ENCODE measurements at regions not wholly inside any gene's neighbourhood (a gene's known extent, or its start where the extent isn't known, plus 50 kb on each side); places are given as distances from the start of the nearest gene placed in this dataset.
"Not testable (repeated sequence)": the region's sequence is repeated elsewhere in the genome, so short reads cannot be mapped to it uniquely, and the experiment has no call there.

DNA sequence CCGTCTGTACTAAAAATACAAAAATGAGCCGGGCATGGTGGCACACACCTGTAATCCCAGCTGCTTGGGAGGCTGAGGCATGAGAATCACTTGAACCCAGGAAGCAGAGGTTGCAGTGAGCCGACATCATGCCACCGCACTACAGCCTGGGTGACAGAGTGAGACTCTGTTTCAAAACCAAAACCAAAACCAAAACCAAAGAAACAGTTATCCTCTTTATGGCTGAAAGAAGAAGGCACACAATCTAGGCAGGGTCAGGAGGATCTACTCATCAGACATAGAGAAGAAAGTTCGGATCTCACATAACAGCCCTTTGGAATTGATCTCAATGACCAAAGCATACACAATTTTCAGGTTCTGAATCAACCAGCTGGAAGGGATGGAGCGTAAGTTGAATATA is 411.3 kb upstream of the SLC35B3 start:
- DNase-seq: not testable (repeated sequence)

DNA sequence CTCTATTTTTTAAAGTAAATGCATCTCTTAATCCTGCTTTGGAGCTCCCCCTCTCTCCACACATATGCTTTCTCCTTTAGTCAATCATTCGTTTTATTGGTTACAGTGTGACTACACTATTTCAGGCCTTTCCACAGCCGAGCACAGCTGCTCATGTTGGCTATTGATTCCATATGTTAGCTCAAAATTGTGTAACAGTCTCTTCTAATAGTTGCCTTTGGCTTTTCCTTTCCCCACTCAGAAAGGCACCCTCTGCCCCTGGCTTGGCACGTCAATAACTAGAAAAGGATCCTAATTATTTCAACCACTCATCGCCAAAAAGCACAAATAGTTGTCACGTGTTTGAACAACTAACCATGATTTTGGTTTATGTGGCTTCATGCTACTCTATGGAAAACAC is 410.3 kb upstream of the SLC35B3 start:
- no peak for DNase-seq

DNA sequence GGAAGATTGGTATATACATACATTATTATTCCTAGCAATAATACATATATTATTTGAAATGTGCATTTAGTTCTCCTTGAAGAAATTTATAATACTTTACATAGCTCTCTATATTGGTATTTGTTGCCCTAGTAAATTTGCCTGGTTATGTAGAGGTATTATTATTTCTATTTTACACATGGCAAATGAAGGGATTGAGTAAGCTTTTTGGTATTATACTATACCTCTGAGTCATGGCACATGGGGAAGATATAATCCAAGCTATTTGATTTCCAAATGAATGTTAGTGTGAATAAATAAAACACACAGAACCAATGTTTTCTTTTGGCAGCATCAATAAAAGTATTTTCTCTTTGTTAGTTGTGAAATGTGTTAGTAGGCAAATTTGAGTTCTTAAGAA is 409.6 kb upstream of the SLC35B3 start:
- DNase-seq: no peak

DNA sequence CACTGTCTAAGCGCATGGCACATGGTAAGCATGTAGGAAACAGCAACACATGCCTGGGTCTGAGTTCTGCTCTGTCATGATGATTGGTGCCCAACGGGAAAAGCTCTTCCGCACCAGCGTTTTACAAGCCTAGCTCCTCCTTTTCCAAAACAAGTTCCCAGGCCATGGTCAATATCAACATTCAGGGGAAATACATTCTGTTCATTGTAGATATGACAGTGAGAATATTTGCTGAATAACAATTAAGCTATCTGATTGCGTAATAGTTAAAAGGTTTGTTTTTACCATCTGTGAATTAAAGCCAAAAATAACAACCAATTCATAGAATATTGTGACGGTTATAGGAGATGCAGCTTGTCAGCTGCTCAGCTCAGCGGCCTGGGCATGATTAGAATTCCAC is 404.3 kb upstream of the SLC35B3 start:
- DNase-seq: no peak

DNA sequence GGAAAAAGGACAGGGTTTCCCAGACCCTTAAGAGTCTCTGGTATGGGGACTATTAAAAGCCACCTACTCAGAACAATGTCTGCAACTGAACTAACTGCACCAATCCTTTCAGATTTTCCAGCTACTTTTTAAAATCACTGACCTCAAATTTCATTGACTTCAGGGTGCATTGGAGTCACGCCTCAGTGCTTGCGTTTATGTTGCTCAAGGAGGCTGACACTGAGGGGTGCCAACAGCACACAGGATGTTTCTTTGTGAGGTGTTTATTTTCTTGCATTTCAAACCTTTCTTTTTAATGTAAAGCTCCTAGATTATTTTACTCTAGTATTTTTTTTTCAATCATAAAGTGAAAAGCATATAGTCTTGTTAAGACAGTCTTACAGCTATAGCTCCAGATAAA is 402.0 kb upstream of the SLC35B3 start:
- no peak for DNase-seq

DNA sequence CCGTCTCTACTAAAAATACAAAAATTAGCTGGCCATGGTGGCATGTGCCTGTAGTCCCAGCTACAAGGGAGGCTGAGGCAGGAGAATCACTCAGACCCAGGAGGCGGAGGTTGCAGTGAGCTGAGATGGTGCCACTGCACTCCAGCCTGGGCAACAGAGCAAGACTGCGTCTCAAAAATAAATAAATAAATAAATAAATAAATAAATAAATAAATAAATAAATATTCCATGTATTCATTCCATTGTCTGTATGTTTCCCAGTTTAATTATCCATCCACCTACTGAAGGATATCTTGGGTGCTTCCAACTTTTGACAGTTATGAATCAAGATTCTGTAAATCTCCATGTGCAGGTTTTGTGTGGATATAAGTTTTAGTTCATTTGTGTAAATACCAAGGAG is 397.4 kb upstream of the SLC35B3 start:
- not testable (repeated sequence) for DNase-seq

DNA sequence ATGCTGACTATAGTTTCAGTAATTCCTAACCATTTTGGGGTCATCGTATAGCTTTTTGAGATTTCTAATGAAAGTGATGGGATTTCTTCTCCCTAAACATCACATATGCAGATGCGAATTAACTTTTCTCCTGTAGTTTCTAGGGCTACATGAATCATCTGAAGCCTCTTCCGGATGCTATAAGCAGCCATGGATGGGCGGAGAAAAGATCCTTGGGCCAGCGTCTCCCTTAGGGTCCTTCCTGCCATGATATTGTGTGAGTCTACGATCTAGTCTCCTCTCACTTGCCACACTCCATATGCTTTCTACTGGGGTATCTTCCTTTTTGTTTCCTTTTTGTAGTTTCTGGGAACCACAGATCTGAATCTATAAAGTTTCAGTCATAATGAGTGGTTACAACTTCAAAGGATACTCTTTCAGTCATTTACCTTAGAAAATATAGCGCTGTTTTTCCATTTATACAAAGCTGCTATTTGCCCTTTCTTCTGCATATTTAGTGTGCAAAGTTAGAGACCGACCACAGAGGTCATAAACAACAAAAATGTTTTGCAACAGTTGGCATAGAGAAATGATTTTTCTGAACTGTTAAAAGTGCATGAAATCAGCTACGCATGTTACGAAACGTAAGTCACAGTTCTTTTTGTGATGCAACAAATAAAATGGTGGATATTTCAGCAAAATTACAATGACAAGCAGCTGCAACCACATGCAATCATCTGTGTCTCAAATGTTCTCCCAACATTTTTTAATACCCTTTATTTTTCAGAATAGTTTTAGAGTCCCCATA is 396.2 kb upstream of the SLC35B3 start:
- no peak for DNase-seq

DNA sequence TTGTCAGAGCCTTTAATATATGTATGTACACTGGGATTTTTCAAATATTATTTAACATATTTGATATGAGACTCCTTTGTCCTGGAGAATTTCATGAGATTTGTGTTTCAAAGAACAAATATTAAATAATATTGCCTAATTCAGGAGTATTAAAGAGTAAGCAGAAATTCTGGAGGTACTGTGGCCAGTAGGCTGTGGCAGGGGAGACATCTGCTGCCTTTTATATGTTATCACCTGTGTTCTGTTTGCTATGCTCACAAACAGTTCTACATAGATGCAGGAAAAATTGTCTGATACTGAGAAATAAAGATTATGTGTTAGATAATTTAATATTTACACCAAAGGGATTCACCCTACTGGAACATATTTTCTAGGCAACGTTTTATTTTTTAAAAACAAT is 395.4 kb upstream of the SLC35B3 start:
- no peak for DNase-seq

DNA sequence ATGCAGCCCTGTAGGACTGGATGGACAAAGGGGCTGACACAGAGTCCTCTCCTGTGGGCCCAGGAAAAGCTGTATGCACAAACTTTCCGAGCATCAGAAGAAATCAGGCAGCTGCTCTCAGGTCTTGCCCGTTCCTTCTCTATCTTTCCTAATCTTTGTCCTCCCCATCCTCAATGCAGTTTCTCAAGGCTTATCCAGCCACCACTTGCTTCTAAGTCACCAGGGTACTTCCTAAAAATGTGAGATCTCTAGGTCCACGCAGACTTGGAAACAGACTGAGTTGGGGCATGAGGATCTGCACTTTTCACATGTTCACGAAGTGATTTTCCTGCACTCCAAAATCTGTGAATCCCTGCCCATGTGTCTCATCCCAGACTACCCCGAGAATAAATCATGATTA is 394.5 kb upstream of the SLC35B3 start:
- DNase-seq: no peak

DNA sequence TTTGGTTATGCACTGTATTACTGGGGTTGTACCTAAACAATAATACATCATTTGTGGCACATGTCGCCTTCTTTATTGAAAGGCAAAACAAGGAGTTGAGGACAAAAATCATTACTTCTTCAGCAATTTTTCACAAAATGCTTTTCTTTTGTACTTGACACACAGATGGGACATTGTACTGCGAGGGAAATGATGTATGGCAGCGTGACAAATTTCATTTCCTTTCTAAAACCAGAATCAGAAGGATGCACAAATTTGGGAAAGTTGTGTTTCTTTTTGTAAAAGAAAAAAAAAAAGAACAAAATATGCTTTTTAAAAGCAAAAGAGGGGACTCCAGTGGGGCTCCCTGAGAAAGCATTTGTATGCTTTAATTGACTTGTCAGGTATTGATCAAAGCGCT is 394.0 kb upstream of the SLC35B3 start:
- no peak for DNase-seq

DNA sequence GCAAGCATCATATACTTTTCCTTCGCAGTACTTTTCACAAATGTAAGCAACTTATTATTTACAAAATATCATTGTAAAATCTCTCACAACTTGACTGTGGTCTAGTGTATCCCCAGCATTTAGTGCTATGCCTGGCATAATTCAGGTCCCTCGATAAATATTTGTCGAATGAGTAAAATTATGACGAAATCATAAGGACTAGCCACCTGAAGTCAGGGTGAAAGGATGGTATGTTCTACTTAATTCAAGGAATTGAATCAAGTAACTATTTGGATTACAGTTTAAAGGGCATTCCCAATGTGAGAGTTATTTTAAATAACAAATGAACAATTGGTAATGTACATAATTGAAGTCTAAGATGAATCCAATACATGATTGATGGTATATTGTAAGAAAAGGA is 393.0 kb upstream of the SLC35B3 start:
- no peak for DNase-seq

DNA sequence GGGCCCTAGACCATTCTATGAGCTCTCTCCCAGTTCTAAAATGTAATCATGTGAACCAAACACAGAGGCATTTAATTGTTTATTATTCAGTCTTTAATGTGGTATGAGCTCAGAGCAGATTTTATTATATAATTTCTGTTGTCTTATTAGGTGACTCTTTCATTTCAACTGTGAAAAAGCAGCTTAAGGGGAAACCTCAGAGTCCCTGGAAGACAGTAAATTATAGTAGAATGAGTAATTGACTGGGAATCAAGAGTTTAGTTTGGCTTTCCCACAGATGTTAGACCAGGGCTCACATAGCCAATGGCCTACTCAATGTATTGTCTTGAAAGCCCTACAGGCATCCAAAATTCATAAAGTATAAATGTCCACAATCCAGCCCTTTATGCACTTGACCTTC is 390.4 kb upstream of the SLC35B3 start:
- DNase-seq: no peak

DNA sequence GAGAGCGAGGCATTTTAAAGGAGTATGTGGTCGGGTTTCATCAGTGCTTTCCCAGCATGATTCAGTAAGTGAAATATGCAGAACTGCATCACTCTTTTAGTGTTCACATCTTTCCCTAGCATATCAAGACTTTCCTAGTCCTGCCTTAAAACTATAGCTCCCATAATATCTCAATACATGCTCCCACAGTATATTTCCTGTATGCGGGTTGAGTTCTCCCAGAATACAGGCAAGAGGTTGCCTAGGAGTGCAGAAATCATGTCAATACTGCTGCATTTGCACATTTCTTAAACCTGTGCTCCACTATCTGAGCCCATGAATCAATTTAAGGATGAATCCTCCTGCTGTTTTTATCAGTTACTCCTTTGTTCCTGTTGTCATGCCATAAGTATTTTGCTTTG is 386.6 kb upstream of the SLC35B3 start:
- DNase-seq: no peak

DNA sequence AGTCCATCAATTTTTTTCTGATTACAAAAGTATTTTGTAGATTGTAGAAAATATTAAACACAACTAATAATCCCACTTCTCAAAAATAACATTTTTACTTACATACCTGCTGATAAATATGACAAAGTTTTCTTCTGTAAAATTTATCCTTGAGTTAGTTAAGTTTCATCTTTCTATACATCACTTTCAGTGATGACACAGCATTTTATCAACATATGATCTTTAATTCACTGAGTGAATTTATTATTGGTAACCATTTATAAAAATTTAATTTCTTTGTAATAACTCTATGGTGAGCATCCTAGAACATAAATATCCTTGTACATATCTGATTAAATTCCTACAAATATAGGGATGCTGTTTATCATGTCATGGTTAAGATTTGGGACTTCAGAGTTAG is 385.0 kb upstream of the SLC35B3 start:
- DNase-seq: no peak

DNA sequence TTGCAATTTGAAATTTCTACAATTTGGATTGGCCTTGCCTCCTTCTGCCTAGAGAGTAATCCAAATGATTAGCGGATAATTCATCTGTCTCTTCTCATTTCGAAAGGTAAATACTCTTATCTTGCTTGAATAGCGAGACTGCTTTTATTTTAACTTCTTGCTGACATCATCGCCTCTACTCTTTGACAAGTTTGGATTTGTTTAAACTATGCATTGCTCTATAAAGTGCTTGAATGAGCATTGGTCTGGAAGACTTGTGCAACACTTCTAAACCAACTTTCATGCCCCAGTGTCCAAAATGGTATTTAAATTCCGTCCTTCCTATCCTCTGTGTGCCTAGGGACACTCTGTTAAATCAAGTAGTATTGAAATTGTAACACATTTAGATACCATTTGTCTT is 384.1 kb upstream of the SLC35B3 start:
- DNase-seq: no peak

DNA sequence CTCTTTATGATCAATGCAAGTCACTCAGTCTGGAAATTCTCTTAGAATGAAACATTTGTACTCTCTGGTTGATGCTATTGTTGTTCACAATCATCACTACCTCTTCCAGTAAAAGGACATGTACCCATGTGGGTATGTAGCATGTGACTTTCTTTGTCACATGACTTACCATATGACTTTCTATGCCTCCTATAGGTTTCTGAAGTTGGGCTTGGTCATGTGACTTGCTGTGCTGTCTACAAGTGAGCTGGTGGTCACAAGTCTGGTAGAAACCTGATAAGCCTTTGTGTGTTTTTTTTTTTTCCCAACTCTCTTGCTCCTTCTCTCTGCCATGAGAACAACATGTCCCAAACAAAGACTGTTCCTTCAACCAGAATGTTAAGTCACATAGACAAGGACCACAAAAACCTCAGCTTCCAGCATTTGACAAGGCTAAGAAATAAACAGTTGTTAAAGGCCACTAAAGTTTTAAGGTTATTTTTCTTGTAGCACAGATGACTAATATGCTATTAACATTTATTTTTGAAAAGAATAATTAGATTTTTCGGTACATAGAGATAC is 379.2 kb upstream of the SLC35B3 start:
- DNase-seq: no peak

DNA sequence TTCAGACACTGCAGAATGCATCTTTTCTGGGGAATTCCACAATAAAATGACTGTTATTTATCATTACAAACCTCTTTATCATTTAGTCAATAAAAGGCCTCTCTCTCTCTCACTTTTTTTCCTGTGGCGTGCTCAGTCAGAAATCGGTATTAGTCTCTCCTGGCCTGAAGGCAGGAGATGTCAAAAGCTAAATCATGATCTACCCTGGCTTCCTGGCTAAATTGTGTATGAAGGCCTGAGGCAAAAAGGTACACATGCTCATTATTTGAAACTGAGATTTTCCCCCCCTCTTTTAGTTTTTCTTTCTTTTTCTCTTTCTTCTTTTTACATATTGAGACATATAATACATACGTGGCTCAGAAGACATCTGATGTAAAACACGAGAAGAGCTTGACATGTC is 375.0 kb upstream of the SLC35B3 start:
- no peak for DNase-seq

DNA sequence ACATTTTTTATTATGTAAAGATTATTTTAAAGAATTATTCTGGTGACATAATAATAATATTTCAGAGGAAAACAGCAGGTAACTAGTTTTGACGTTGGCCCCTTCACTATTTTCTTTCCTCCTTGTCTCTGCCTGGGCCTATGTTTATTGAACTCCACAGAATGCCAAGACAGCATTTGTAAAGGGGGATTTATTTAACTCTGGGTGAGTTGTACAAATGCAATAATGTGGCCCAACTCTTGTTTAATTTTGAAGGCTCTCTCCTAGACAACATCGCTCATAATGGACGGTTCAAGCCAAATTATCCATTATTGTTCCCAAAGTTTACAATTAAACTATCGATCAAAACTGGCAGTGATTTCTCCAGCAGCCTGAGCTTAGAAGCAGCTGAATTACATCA is 374.3 kb upstream of the SLC35B3 start:
- DNase-seq: no peak

DNA sequence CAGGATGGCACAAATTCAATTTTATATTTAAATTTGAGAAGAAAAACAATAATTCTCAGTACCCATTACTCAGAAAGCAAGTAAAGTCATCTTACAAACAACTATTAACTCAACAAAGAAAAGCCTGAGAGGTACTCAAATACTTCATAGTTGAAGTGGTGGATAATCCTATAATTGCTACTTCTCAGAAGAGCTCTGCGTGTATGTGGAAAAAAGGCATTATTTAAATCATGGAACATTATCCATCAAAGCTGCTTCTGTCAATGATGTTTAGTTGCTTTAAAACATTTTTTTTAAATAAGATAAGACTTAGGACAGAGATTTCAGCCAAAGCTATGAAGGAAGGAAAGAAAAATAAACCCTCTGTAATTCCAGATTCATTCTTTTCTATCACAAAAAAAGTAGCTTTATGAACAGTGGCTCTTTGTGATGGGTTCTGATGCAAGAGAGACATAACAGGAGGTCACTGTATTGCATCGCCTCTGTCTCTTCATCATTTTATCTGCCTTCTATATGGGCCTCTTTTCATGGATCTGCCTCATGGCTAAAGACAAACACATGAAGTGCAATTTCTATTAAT is 367.9 kb upstream of the SLC35B3 start:
- no peak for DNase-seq

DNA sequence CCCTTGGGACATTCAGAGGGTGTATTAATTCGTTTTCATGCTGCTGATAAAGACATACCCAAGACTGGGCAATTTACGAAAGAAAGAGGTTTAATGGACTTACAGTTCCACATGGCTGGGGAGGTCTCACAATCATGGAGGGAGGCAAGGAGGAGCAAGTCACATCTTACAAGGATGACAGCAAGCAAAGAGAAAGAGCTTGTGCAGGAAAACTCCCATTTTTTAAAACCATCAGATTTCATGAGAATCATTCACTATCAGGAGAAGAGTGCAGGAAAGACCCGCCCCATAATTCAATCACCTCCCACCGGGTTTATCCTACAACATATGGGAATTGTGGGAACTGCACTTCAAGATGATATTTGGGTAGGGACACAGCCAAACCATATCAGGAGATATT is 367.1 kb upstream of the SLC35B3 start:
- not testable (repeated sequence) for DNase-seq

DNA sequence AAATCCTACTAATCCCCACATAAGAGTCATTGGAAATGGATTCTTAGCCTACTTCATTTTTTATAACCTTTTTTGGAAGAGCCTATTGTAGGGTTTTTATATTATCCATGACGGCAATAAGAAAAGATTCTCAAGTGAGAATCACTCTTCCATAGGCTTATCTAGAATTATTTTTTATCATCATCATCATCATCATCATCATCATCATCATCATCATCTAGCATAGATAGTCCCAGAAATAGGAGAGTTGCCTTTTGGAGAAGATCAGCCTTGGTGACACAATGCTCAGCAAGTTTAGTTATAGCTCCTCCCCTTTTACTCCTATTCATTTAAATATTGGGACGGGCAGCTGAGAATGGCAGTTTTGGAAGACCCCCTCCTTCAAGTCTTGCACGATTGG is 359.1 kb upstream of the SLC35B3 start:
- no peak for DNase-seq

DNA sequence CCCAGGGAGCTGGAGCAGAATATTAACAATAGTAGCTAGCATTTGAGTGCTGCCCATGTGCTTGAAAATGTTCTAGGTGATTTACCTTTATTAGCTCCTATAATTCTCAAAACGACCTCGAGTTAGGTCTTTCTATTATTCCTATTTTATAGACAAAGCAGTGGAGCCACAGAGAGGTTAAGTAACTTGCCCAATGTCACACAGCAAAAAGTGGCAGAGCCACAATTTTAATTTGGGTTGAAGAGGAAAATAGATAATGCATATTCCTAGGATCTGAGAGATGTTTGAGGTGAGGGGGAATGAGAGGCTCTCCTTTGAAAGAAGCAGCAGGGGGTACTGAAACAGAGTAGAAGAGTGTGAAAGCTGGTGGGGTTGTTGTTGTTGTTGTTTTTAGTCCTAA is 354.5 kb upstream of the SLC35B3 start:
- DNase-seq: no peak

DNA sequence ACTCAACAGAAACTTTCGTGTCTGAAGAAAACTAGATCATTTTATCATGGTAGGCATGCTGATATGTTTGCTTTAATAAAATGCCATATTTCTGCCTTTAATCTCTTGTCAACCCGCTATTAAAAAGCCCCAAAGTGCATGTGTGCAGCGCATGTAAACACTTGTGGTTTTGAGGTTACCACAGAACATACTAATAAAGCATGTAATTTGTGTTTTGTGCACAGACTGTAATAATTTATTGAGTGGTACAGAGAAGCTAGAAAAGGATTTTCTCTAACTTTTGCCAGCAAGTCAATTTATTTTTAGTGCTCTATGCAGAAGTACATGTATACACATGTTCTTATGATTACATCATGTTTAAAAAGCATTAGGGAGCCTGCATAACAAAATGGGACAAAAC is 349.9 kb upstream of the SLC35B3 start:
- no peak for DNase-seq

DNA sequence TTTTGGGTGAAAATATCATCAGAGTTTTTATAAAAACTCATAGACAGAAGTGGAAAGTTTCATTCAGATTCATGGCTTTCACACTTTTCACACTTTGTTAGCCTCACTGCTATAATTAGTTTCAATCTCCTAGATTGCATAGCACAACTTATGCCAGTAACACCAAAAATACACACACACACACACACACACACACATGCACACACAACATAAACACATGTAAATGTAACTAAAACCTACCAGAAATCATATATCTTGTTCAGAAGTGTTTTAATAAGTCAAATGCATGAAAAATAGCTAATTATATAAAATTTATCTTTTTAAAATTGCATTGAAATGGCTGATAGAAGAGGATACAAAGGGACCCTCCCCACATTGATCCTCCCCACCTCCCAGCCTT is 347.8 kb upstream of the SLC35B3 start:
- DNase-seq: no peak

DNA sequence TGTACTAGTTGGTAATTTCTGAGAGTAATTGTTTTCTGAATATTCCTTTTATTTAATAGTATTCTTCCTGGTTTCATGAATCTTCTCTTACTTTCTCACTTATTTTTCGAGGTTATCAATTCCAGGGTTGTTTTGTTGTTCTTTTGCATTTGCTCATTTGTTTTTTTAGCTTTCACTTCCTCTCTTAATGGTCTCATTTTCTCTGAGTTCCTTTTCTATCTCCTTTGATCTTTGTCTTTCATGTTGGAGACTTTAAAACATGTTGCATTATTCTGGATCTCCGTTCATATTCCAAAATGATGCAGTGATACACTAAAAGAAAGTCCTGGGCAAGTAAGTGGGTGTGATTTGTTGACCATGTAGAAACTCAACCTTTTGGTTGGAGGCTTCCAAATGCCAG is 345.3 kb upstream of the SLC35B3 start:
- DNase-seq: no peak

All from activated CD8-positive, alpha-beta memory T cell treated with anti-CD3 and anti-CD28 coated beads, Interleukin-2, amount 50 U/mL, for 4 hours (primary cell).